GM19468 (cell line): ENCODE measurements at regions not wholly inside any gene's neighbourhood (a gene's known extent, or its start where the extent isn't known, plus 50 kb on each side); places are given as distances from the start of the nearest gene placed in this dataset.

ENCODE experiments used
- ATAC-seq: cut with Tn5 transposase; IDR thresholded peaks from one replicate; pipeline ENCODE4 v1.9.1; 2021; ENCODE audit warnings: mild to moderate bottlenecking, moderate library complexity, moderate number of reproducible peaks; ENCODE audit not compliant: unreplicated experiment; ENCODE audit errors: extremely low read depth

GRCh38 chr13:90532861-90533492 is 814.5 kb upstream of the MIR17HG start:
- no peak for ATAC-seq

- no peak for ATAC-seq
These were observed 813.6 kb upstream of the MIR17HG start for GRCh38 chr13:90533866-90534265.

- ATAC-seq: no peak
These were observed 812.7 kb upstream of the MIR17HG start for GRCh38 chr13:90534617-90535370.

- no peak for ATAC-seq
These were observed 812.1 kb upstream of the MIR17HG start for GRCh38 chr13:90535421-90535820.

- ATAC-seq: no peak
These were observed 809.4 kb upstream of the MIR17HG start for GRCh38 chr13:90538063-90538462.

GRCh38 chr13:90541346-90541745 is 806.1 kb upstream of the MIR17HG start:
- no peak for ATAC-seq

GRCh38 chr13:90542959-90543505 is 804.5 kb upstream of the MIR17HG start:
- ATAC-seq: no peak

GRCh38 chr13:90545070-90545840 is 802.2 kb upstream of the MIR17HG start:
- no peak for ATAC-seq

GRCh38 chr13:90547272-90547790 is 800.2 kb upstream of the MIR17HG start:
- no peak for ATAC-seq

GRCh38 chr13:90551253-90551652 is 796.2 kb upstream of the MIR17HG start:
- no peak for ATAC-seq

- ATAC-seq: no peak
These were observed 794.8 kb upstream of the MIR17HG start for GRCh38 chr13:90552702-90553101.

GRCh38 chr13:90553159-90553558 is 794.3 kb upstream of the MIR17HG start:
- no peak for ATAC-seq

- ATAC-seq: no peak
These were observed 789.9 kb upstream of the MIR17HG start for GRCh38 chr13:90557626-90558025.

- no peak for ATAC-seq
These were observed 785.0 kb upstream of the MIR17HG start for GRCh38 chr13:90562443-90562842.

- no peak for ATAC-seq
These were observed 783.4 kb upstream of the MIR17HG start for GRCh38 chr13:90564096-90564495.

GRCh38 chr13:90564566-90564965 is 782.9 kb upstream of the MIR17HG start:
- ATAC-seq: no peak

- ATAC-seq: peak; percentile 23
These were observed 781.3 kb upstream of the MIR17HG start for GRCh38 chr13:90565985-90566713.

- ATAC-seq: no peak
These were observed 779.3 kb upstream of the MIR17HG start for GRCh38 chr13:90568165-90568564.

- no peak for ATAC-seq
These were observed 771.4 kb upstream of the MIR17HG start for GRCh38 chr13:90576067-90576466.

- ATAC-seq: no peak
These were observed 769.8 kb upstream of the MIR17HG start for GRCh38 chr13:90577726-90578125.
